CD4-positive, alpha-beta T cell treated with Interleukin-12 subunit alpha and Interleukin-12 subunit beta, for 1 hour (primary cell): ENCODE measurements at regions not wholly inside any gene's neighbourhood (a gene's known extent, or its start where the extent isn't known, plus 50 kb on each side); places are given as distances from the start of the nearest gene placed in this dataset.

Experiments used
- DNase-seq: peaks from one replicate; pipeline ENCODE4 v3.0.0-alpha.2; 2020

DNA sequence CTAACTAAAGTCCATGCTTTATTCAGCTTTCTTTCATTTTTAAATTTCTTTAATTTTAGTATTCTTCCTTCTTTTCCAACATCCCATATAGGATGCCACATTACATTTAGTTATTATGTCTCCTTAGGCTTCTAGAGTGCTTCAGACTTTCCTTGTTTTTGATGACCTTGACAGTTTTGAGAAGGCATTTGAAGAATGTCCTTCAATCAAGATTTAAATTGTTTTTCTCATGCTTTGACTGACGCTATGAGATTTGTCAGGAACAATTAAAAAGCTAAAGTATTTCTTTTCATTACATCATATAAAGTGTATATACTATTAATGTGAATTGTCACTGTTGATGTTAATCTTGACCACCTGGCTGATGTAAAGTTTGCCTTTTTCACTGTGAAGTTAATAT lies 173.7 kb upstream of the LYPLAL1 start:
- DNase-seq: no peak

GRCh38 chr1:219000631-219001030 lies 173.0 kb upstream of the LYPLAL1 start:
- DNase-seq: no peak

DNA sequence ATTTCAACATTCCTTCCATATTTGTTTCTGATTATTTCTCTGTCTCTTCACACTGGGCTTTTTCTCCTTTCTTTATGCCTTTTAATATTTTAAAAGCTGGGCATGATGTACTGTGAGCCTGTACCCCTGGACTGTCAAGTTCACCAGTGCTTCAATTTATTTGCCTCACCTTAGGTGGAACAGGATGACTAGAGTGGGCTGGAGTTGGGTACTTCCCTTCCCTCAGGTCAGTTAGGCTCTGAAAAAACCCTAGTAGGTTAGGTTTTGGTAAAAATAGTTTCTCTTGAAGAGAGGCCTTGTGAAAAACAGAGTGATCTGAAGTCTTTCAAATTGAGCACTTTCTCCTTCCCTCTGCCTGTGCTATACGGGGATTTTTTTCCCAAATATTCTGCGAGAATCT lies 163.0 kb upstream of the LYPLAL1 start:
- DNase-seq: no peak

DNA sequence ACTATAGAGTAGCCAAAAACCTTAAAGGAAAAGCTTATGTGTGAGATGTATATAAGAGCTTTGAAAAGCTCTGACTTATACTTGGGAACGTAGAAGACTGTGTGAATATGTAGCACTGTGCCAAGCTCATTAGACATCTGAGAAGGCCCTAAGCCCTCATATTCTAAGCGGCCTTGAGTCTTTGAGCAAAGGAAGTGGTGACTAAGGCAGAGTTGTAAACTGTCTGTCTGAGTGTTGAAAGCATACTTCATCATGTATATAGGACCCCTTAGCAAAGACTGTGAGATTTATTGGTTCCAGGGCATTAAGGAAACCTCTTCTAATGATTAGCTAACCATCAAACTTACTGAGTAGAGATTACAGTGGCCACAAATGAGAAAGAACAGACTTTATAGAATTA lies 153.3 kb upstream of the LYPLAL1 start:
- no peak for DNase-seq

DNA sequence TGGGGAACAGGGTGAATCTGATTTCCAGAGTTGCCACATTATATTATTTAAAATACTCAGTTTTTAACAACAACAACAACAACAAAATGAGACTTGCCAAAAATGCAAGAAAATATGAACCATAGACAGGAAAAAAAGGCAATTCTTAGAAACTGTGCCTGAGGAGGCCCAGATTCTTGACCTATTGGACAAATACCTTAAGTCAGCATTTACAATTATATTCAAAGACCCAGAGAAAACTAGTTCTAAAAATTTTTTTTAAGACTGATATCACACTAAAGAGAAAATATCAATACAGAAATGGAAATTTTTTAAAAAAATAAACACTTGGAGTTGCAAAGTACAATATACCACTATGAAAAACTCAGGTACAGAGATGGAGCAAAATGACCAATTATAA lies 152.8 kb upstream of the LYPLAL1 start:
- DNase-seq: no peak

DNA sequence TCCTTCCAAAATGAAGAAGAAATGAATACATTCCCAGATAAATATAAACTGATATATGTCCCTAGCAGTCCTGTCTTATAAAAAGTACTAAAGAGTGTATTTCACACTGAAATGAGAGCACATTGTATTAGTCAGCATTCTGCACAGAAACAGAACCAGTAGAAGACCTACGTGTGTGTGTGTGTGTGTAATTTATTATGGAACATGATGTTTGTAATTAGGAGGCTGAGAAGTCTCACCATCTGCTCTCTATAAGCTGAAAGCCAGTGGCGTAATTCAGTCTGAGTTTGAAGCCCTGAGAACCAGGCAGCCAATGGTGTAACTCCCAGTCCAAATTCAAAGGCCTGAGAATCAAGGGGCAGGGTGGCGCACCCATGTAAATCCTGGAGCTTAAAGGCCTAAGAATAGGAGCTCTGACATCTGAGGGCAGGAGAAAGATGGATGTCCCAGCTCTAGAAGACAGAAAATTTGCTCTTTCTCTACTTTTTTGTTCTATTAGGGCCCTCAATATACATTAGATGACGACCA lies 146.5 kb upstream of the LYPLAL1 start:
- DNase-seq: no peak

DNA sequence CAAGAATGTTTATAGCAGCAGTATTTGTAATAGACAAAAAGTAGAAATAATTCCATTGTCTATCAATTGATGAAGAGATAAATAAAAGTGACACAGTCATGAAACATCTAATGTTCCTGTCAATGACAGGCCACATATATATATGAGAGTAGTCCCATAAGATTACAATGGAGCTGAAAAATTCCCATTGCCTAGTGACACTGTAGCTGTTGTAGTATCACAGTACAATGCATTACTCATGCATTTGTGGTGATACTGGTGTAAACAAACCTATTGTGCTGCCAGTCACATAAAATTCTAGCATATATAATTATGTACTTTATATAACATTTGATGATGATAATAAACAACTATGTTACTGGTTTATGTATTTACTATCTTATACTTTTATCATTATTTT lies 141.9 kb upstream of the LYPLAL1 start:
- no peak for DNase-seq

DNA sequence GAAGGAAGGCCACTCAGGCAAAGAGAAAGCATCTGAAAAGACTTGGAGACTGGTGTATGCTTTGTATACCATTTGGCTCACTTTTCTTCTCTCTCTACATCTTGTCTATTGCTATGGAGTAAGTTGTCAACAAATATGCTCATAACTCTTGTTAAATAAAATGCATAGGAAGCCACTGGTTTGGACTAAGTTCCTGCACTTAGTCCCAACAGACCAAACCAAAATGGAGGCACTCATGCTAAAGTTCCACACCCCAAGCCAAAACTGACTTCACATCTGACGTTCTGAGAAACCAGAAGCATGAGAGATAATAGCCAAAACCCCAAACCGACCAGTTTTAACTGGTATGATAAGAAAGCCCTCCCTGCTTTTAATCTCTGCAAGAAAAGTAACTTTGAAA lies 135.3 kb upstream of the LYPLAL1 start:
- DNase-seq: no peak

- DNase-seq: no peak
Measured at GRCh38 chr1:219039017-219039681, 134.5 kb upstream of the LYPLAL1 start.

DNA sequence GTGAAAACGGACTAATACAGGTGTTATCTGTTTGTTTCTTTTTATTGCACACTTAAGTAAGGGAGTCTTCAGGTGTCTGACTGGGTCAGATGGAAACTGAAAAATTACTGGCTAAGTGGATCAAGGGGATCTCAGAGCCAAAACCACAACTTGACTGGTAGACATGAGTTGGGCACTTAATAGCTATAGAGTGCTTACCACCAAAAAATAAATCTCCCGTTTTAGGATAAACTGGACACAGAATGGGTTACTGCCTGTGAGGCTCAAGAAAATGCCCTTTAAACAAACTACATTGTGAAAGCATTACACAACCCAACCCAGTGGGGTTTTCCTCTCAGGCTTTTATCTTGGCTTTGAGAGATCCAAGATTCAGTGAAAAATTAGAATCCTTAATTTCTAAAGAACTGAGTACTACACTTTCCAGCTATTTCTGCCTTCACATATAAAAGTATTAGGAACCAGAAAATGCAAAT lies 134.0 kb upstream of the LYPLAL1 start:
- no peak for DNase-seq

- no peak for DNase-seq
Measured at GRCh38 chr1:219040291-219040690, 133.4 kb upstream of the LYPLAL1 start.

DNA sequence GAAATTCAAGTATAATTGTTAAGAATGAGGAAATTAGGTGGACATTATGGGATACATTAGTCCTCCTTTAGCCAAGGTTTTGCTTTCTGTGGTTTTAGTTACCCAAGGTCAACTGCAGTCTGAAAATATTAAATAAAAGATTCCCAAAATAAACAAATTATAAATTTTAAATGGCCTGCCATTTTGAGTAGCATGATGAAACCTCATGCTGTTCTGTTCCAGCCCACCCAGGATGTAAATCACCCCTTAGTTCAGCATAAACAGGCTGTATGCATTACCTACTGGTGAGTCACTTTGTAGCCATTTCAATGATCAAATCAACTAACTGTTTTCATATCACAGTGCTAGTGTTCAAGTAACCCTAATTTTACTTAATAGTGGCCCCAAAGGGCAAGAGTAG lies 132.5 kb upstream of the LYPLAL1 start:
- no peak for DNase-seq

DNA sequence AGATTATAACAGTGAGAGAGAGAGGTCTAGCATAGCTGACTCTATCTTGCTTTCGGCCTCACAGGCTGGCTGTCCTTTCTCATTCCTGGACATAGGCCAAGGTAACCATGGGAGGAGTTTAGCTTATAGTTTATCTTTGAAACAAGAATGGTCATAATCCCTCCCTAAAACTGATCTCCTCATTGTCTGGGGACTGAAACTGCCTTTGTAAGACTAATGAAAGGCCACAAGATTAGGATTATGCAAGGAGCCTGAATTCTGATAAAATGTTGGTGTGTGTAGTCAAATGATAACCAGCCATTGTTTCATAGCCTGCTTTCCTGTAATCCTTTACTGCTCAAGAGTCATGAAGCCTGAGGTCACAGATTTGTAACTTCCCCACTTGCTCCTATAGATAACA lies 131.9 kb upstream of the LYPLAL1 start:
- no peak for DNase-seq

DNA sequence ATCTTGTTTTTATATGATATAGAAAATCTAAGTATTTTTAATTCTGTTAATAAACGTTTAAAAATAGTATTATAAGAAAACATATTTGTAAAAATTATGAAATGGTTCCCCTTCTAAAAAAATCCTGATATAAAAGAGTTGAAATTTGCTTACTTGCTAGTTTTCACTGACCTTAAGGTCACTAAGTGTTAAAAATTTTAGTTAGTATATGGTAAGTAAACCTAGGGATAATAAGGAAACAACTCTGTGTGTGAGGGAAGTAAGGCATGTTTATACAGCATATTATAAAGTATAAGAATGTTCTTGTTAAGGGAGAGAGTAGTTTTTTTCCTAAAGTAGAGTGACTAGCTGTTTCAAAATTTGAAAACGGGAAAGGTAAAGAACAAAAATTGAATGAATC lies 130.9 kb upstream of the LYPLAL1 start:
- DNase-seq: no peak

DNA sequence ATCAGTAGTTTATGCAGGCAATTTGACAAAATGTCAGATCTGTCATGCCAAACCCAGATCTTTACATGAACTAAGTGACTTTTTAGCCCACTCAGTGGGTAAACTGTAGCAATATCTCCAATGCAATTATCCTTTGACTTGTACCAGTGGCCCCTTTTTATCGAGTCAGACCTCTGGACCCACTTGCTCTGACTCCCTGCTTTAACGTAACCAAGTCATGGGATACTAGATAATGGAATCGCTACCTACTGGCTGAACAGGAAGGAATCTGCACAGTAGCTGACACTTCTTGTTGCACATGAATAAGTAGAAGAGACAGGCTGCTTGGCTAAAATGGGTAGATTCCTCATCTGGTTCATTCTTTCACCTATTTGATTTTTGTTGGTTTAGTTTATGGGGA lies 128.4 kb upstream of the LYPLAL1 start:
- no peak for DNase-seq

GRCh38 chr1:219049501-219049900 lies 124.2 kb upstream of the LYPLAL1 start:
- DNase-seq: no peak

GRCh38 chr1:219050086-219050821 lies 123.4 kb upstream of the LYPLAL1 start:
- no peak for DNase-seq

DNA sequence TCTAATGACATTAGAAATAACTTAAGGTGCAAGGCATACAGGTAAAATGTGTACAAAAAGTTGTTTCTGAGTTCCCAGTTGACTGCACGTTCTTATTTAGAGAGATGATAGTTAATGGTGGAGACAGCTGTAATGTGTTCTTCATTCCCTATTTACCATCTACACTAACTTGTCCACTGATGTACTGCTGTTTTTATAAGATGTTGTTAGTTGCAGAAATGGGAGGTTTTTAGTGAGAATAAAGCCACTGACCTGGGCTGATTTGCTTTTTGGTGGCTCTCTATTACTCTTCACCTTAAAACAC lies 122.9 kb upstream of the LYPLAL1 start:
- DNase-seq: no peak

DNA sequence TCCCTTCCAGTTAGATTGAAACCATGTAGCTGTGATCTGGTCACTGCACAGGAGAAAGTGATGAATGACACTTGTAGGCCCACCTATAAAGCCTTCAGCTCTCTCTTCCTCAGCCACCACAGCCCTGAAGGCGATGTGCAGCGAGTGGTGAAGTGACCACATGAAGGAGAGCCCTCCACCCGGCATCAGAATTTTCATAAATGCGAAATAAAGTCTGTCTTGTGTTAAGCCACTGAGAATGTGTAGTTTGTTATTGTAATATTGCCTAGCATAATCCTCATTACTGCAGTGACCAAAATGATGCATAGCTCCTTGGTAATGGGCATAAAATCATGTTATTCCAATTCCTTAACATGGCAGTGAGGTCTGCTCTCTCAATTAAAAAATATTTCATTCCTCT lies 122.1 kb upstream of the LYPLAL1 start:
- DNase-seq: no peak

DNA sequence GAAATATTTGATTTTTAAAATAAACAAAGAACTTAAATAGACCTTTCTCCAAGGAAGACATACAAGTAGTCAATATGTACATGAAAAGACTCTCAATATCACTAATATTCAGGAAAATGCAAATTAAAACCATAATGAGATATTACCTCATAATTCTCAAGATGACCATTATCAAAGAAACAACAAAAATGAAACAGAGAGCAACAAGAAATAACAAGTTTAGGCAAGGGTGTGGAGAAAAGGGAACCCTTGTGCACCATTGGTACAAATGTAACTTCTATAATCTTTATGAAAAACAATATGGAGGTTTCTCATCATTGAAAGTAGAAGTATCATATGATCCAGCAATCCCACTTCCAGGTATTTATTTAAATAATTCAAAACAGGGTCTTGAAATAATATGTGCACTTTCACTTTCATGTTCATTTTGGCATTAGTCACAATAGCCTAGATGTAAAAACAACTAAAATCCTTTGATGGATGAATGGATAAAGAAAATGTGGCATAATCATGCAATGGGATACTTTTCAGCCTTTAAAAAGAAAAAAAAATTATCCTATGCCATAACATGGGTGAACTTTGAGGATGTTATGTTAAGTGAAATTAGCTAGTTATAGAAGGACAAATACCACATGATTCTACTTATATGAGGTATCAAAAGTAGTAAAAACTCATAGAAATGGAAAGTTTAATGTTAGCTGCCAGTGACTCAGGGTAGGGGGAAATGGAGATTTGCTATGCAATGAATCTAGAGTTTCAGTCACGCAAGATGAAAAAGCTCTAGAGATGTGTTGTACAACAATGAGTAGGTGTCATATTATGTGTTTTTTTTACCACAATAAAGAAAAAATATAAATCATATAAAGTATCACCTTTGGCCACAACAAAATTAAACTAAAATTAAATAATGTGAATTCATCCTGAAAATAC lies 114.5 kb upstream of the LYPLAL1 start:
- DNase-seq: no peak

DNA sequence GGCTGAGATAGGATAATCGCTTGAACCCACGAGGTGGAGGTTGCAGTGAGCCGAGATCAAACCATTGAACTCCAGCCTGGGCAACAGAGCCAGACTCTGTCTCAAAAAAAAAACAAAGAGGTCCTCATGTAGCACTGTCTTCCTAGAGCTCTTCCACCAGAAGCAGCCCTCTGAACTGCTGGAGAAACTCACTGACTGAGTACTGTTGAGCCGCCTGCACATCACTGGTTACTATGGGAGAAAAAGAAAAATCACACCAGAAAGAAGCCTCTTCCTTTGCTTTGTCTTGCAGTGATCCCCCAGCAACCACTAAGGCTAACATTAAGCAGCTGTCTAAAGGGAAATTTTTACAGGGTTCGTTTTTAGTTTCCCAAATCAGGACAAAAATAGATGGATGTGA lies 112.9 kb upstream of the LYPLAL1 start:
- DNase-seq: no peak

DNA sequence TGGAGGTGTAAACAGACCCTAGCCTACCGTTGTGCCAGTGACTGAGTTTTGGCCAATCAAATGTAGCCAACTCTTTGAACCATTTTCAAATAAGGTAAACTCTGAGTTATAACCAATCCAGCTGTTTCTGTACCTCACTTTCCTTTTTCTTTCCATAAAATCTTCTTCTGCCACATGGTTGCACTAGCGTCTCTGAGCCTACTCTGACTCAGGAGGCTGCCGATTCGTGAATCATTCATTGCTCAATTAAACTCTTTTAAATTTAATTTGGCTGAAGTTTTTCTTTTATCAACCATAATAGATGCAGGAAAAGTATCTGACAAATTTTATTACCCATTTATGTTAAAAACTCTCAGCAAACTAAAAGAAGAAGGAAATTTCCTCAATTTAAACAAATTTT lies 111.5 kb upstream of the LYPLAL1 start:
- DNase-seq: no peak

DNA sequence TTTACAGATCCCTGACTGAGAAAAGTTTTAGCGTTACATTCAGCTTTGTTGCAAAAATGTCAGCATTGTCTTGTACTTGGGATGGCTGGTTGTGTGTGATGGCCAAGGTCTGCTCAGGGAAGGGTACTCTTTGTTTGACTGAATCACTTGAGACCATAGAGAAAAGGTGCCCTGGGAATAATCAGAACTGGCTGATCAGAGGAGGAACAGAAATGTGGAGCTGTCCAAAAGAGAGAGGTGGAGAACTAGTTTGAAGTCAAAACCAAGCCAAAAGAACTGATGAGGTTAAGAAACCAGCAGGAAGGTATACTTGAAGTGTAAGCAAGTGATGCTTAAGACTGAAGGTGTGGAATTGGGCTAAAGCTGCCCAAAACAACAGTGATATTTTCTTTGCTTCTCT lies 107.6 kb upstream of the LYPLAL1 start:
- no peak for DNase-seq
